Choroid plexus epithelial cell (primary cell): ENCODE measurements at regions not wholly inside any gene's neighbourhood (a gene's known extent, or its start where the extent isn't known, plus 50 kb on each side); places are given as distances from the start of the nearest gene placed in this dataset.

ENCODE experiments used
- DNase-seq: peaks from one replicate; pipeline ENCODE4 v3.0.0-alpha.2; 2010; ENCODE audit warnings: low read depth
- H3K4me3 ChIP-seq: 2 replicates; pipeline ENCODE4 v1.5.1; 2011; ENCODE audit warnings: low read depth, mild to moderate bottlenecking, control low read depth, low read length, moderate library complexity
- TF ChIP-seq, protein P1 (sequence below): conservative IDR thresholded peaks from 2 replicates; pipeline ENCODE4 v1.5.1; 2011; ENCODE audit warnings: low read depth, mild to moderate bottlenecking, control low read depth, inconsistent platforms, low read length, moderate library complexity

DNA sequence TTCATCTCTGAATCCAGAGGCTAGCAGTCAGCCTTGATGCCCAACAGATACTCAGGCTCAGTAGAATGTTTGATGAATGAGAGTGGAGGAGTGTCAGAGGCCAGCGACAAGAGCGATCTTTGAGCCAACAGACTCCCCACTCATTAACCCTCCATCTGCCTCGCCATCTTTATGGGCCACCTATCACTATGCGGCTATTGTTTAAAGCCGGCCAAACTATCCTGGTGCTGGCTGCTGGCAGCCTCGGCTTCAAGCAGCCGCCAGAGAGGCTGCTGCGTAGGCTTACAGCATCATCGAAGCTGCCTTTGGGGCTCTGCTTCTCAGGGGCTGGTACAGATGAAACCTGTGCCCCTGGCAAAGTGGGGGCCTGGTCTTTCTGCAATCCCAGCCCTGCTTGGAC, 525.6 kb downstream of the INSC start:
- no peak overlapping the region for H3K4me3 ChIP-seq
- DNase-seq = no peak
- TF ChIP-seq, protein P1, sequence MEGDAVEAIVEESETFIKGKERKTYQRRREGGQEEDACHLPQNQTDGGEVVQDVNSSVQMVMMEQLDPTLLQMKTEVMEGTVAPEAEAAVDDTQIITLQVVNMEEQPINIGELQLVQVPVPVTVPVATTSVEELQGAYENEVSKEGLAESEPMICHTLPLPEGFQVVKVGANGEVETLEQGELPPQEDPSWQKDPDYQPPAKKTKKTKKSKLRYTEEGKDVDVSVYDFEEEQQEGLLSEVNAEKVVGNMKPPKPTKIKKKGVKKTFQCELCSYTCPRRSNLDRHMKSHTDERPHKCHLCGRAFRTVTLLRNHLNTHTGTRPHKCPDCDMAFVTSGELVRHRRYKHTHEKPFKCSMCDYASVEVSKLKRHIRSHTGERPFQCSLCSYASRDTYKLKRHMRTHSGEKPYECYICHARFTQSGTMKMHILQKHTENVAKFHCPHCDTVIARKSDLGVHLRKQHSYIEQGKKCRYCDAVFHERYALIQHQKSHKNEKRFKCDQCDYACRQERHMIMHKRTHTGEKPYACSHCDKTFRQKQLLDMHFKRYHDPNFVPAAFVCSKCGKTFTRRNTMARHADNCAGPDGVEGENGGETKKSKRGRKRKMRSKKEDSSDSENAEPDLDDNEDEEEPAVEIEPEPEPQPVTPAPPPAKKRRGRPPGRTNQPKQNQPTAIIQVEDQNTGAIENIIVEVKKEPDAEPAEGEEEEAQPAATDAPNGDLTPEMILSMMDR = no peak

- no peak overlapping the region for H3K4me3 ChIP-seq
- no peak for DNase-seq
- TF ChIP-seq, protein P1 = no peak
These were observed 526.7 kb downstream of the INSC start for GRCh38 chr11:15641271-15642045.

DNA sequence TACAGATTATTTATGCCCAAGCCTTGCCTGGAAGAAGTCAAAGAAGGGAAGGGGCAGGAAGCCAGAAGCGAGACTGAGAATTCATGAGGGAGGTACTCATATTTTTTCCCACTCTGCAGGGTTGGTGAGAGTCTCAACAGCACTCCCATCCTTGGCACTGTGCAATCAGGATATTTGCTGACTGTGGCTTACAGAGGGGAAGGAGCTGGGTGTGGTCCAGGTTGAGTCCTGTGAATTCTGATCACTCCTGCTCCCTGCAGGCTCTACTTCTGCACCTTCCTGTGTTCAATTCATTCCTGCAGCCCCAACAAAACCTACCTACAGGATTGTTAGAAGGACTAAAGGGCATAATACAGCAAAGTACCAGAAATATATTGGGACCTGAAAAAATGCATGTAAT, 530.5 kb downstream of the INSC start:
- no peak for DNase-seq
- H3K4me3 ChIP-seq = no peak overlapping the region
- TF ChIP-seq, protein P1 = no peak

DNA sequence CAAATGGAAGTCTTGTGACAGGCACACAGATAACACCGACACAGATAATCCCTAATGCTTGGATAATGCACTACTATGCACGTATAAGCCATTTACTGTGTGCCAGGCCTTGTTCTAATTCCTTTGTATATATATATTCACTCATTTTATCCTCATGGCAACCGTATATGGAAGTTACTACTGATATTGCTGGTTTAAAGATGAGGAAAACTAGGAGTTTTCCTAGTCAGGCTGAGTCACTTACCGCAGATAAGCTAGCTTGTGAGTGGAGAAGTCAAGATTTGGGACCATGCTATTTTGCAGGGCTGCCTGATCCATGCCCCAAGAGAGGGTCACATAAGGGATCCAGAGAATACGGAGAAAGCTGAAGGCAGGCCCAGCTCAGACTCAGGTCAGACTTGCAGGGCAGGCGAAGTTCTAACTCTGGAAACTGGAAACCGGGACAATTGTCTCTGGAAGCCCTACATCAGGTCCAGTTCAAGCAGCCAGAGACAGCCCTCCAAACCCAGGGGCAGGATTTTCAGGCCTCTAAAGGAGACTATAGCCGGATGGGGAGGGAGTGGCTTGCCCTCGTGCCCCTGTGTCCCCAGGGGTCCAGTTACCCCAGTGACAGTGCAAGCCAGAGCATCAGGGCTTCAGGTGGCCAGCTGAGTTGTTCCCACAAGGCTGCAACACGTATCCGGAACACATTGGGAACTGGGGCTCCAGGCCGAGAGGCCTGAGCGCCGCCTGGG, 534.8 kb downstream of the INSC start:
- no peak for DNase-seq
- TF ChIP-seq, protein P1 = no peak
- H3K4me3 ChIP-seq = no peak overlapping the region

DNA sequence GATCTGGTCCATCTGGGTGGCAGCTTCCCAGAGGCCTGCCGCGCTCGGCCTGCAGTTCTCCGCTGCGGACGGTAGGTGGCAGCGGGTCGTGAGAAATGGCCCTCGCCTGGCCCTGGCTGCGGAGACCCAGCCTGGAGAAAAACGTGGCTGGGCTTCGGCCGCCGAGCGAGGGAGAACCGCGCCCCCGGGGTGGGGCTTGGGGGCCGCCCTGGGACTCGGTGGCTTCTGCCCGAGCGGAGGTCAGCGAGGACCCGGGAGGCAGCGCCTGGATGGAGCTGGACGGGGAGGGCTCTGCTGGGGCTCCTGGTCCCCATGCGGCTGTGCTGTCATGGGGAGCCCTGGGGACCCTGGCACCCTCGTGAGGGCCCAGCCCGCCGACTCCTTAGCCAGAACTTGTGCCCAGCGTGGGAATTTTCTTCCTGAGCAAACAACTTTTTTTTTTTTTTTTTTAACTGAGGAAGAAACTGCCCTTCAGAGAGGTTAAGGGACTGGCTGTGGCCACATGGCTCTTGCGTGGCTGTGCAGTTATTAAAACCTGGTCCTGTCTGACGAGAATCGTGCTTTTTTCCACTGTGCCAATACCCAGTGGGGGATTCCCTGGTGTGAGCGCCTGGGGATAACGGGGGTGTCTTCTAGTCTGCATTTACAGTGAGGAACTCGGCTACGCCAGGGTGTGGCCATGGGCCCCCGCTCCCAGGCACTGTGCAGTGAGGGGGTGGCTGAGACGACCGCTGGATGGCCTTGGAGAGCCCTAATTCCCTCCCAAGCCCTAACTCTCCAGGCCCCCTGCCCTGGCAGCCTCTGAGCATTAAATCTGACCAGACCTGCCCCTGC, 535.6 kb downstream of the INSC start:
- TF ChIP-seq, protein P1 = peak; percentile 94
- peak overlapping the region; percentile 53 for H3K4me3 ChIP-seq

DNA sequence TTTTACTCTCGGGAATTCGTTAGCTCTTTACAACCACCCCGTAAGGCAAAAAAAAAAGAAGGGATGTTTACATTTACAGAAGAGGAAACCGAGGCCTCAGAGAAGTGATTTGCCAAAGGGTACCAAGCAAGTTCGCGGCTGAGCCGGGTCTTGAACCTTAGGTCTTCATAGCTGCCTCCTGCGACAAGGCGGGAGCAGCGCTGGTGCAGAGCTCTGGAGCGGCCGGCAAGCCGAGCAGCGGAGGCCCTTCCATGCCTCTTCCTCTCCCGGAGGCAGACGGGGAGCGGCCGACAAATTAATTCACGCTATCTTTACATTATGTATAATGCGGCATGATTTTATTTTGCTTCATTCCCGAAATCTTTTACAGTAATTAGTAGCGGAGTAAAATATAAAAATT, 536.3 kb downstream of the INSC start:
- no peak overlapping the region for H3K4me3 ChIP-seq
- TF ChIP-seq, protein P1 = no peak
- no peak for DNase-seq

More for the DNA sequence above, 535.6 kb downstream of the INSC start:
- DNase-seq = peak; percentile 93
